CD4-positive, CD25-positive, alpha-beta regulatory T cell (primary cell): ENCODE measurements at regions not wholly inside any gene's neighbourhood (a gene's known extent, or its start where the extent isn't known, plus 50 kb on each side); places are given as distances from the start of the nearest gene placed in this dataset.

Source experiments
- ATAC-seq, 2 donors: fragments of 150-1000 bp; cut with Tn5 transposase; one replicate each; pipeline ENCODE4 v1.10.0; 2021; ENCODE audit warnings: low read depth in 2 of 2, moderate number of reproducible peaks in 2 of 2, moderate library complexity in 1 of 2
- DNase-seq, 3 donors: peaks; one replicate each; pipeline versions ENCODE4 v3.0.0 to v3.0.0-alpha.2; 2012 to 2022; ENCODE audit warnings: mixed read lengths in 1 of 3
- H3K27ac ChIP-seq: one replicate; pipeline ENCODE4 v1.7.0; 2013; ENCODE audit warnings: mild to moderate bottlenecking, low read length; ENCODE audit not compliant: insufficient read depth, poor library complexity, severe bottlenecking
- H3K27me3 ChIP-seq: one replicate; pipeline ENCODE4 v1.7.0; 2013; ENCODE audit warnings: low read length; ENCODE audit not compliant: control insufficient read depth, insufficient read depth
- H3K36me3 ChIP-seq: one replicate; pipeline ENCODE4 v1.7.0; 2013; ENCODE audit warnings: mild to moderate bottlenecking, low read length, moderate library complexity; ENCODE audit not compliant: control insufficient read depth, insufficient read depth
- H3K4me1 ChIP-seq: 2 replicates; pipeline ENCODE4 v1.7.0; 2013; ENCODE audit warnings: mild to moderate bottlenecking, low read length; ENCODE audit not compliant: insufficient read depth, control insufficient read depth, poor library complexity, severe bottlenecking
- H3K4me3 ChIP-seq: one replicate; pipeline ENCODE4 v1.7.0; 2013; ENCODE audit warnings: low read depth, mild to moderate bottlenecking, low read length, moderate library complexity
- H3K9me3 ChIP-seq, 2 experiments: 1 replicate in 1 of 2; 2 replicates in 1 of 2; pipeline ENCODE4 v1.7.0; 2013; ENCODE audit warnings: low read length in 2 of 2, mild to moderate bottlenecking in 1 of 2, moderate library complexity in 1 of 2; ENCODE audit not compliant: control insufficient read depth in 2 of 2
- H3K27ac Mint-ChIP-seq, 3 donors: one replicate each; pipeline ENCODE4 v1.8.0; 2020 to 2022; ENCODE audit warnings: mild to moderate bottlenecking in 3 of 3, mixed read lengths in 3 of 3, moderate library complexity in 2 of 3
- H3K27me3 Mint-ChIP-seq: one replicate; pipeline ENCODE4 v1.8.0; 2022; ENCODE audit warnings: mild to moderate bottlenecking, mixed read lengths
- H3K36me3 Mint-ChIP-seq: one replicate; pipeline ENCODE4 v1.8.0; 2020; ENCODE audit warnings: mixed read lengths
- H3K4me1 Mint-ChIP-seq, 4 donors: one replicate each; pipeline ENCODE4 v1.8.0; 2020 to 2022; ENCODE audit warnings: mixed read lengths in 4 of 4, mild to moderate bottlenecking in 1 of 4
- H3K4me3 Mint-ChIP-seq, 4 donors: one replicate each; pipeline ENCODE4 v1.8.0; 2020 to 2022; ENCODE audit warnings: mild to moderate bottlenecking in 4 of 4, mixed read lengths in 4 of 4, moderate library complexity in 3 of 4
- H3K9me3 Mint-ChIP-seq, 7 donors: one replicate each; pipeline ENCODE4 v1.8.0; 2020 to 2022; ENCODE audit warnings: mixed read lengths in 7 of 7, mild to moderate bottlenecking in 3 of 7, moderate library complexity in 2 of 7

DNA sequence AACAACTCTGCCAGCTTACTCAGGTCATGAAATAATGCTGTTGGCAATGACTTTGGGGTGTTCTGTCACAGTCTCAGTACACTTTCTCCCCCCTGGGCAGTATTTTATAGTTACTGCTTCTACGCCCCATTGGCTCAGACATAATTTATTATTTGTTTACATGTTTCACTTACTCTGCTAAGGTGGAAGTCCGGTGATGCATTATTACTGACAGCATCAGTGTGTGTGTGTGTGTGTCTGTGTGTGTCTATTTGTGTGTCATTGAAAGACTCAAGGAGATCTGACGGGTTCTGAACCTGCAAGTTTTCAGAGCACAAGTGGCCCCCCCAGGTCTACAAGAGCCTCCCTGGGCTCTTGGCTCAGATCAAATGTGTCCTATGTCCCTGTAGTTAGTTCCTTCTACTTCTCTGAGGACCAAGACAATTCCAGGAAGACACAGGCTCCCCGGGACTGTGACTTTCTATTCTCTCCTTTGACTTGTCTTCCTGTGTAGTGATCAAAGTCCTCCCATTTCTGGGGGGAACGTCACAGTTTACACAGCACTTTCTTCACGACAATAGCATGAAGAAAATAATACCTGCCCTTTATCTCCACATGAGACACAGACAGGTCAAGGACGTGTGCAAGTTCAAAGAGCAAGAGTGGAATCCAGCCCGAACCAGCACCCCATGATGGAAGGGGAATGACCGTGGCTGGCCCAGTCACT lies 283.7 kb upstream of the GATB start:
- no peak overlapping the region for H3K27ac ChIP-seq
- peaks cover 6 to 8% of the 10 kb centered on the region in 2 experiments for H3K9me3 ChIP-seq
- no peak for DNase-seq
- no peaks in the 10 kb centered on the region for H3K36me3 ChIP-seq
- Mint-ChIP-seq H3K4me3 (no peak overlapping the region), H3K36me3 (no peaks in the 10 kb centered on the region), H3K9me3 (peaks cover 0 to 13% (median 0%) of the 10 kb centered on the region in 7 donors), H3K4me1 (peaks cover 0 to 17% (median 2%) of the 10 kb centered on the region in 4 donors), H3K27me3 (peaks cover 22% of the 10 kb centered on the region), H3K27ac (no peak overlapping the region)
- ATAC-seq = no peak
- peaks cover 9% of the 10 kb centered on the region for H3K27me3 ChIP-seq
- H3K4me3 ChIP-seq = no peak overlapping the region
- peaks cover 4% of the 10 kb centered on the region for H3K4me1 ChIP-seq

DNA sequence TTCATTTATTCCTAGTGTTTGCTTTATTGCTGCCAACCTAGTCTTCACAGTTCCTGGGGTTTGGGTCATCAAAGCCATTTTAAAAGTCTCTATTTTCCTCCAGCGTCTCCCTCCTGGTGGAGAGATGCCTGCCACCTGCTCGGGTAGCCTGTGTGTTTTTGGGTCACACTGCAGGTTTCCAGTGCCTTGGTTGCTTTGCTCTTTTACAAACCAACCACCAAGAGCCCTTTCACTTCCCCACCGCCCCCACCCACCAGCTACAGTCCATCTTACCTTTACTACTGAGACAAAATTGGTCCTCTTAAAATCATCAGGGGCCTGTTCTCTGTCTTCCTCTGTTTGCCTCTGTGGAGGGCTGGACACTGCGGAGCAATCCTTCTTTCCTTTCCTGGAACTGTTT lies 280.5 kb upstream of the GATB start:
- Histone ChIP-seq H3K27me3 (peaks cover 9% of the 10 kb centered on the region), H3K36me3 (no peaks in the 10 kb centered on the region), H3K4me1 (peaks cover 4% of the 10 kb centered on the region), H3K4me3 (no peak overlapping the region), H3K9me3 (peaks cover 6 to 8% of the 10 kb centered on the region in 2 experiments), H3K27ac (no peak overlapping the region)
- Mint-ChIP-seq H3K4me1 (peaks cover 0 to 15% (median 2%) of the 10 kb centered on the region in 4 donors), H3K27me3 (peaks cover 12% of the 10 kb centered on the region), H3K27ac (peak overlapping the region in 1 of 3 donors; percentile 63), H3K36me3 (no peaks in the 10 kb centered on the region), H3K9me3 (peaks cover 0 to 13% (median 0%) of the 10 kb centered on the region in 7 donors), H3K4me3 (no peak overlapping the region)
- ATAC-seq = no peak
- no peak for DNase-seq

GRCh38 chr4:152039691-152040090 lies 278.9 kb upstream of the GATB start:
- Histone ChIP-seq H3K27me3 (peaks cover 8% of the 10 kb centered on the region), H3K4me3 (no peak overlapping the region), H3K27ac (no peak overlapping the region), H3K36me3 (no peaks in the 10 kb centered on the region), H3K4me1 (no peaks in the 10 kb centered on the region), H3K9me3 (peaks cover 6 to 8% of the 10 kb centered on the region in 2 experiments)
- H3K27me3 Mint-ChIP-seq = peaks cover 7% of the 10 kb centered on the region
- H3K4me1 Mint-ChIP-seq = peaks cover 0 to 8% (median 2%) of the 10 kb centered on the region in 4 donors
- no peaks in the 10 kb centered on the region for H3K36me3 Mint-ChIP-seq
- ATAC-seq = no peak
- no peak overlapping the region for H3K4me3 Mint-ChIP-seq
- DNase-seq = no peak
- peaks cover 0 to 12% (median 0%) of the 10 kb centered on the region in 7 donors for H3K9me3 Mint-ChIP-seq
- H3K27ac Mint-ChIP-seq = peak overlapping the region in 1 of 3 donors; percentile 58

GRCh38 chr4:152039023-152039481 lies 278.2 kb upstream of the GATB start:
- H3K27me3 Mint-ChIP-seq = peaks cover 7% of the 10 kb centered on the region
- H3K27ac Mint-ChIP-seq = no peak overlapping the region
- Histone ChIP-seq H3K36me3 (no peaks in the 10 kb centered on the region), H3K27ac (no peak overlapping the region), H3K9me3 (peaks cover 6 to 8% of the 10 kb centered on the region in 2 experiments), H3K27me3 (peaks cover 3% of the 10 kb centered on the region), H3K4me1 (no peaks in the 10 kb centered on the region), H3K4me3 (no peak overlapping the region)
- ATAC-seq (no peak), DNase-seq (no peak)
- no peaks in the 10 kb centered on the region for H3K36me3 Mint-ChIP-seq
- peaks cover 0 to 11% (median 0%) of the 10 kb centered on the region in 7 donors for H3K9me3 Mint-ChIP-seq
- peaks cover 0 to 7% (median under 1%) of the 10 kb centered on the region in 4 donors for H3K4me1 Mint-ChIP-seq
- no peak overlapping the region for H3K4me3 Mint-ChIP-seq

- ATAC-seq = no peak
Observed at GRCh38 chr4:152038238-152038637, 277.4 kb upstream of the GATB start.

GRCh38 chr4:152037435-152037834 lies 276.6 kb upstream of the GATB start:
- Histone ChIP-seq H3K36me3 (no peaks in the 10 kb centered on the region), H3K27me3 (no peaks in the 10 kb centered on the region), H3K9me3 (no peaks in the 10 kb centered on the region), H3K27ac (no peak overlapping the region), H3K4me1 (no peaks in the 10 kb centered on the region), H3K4me3 (no peak overlapping the region)
- no peaks in the 10 kb centered on the region for H3K36me3 Mint-ChIP-seq
- no peak for DNase-seq
- no peaks in the 10 kb centered on the region for H3K27me3 Mint-ChIP-seq
- no peak overlapping the region for H3K4me3 Mint-ChIP-seq
- peaks cover 0 to 4% (median under 1%) of the 10 kb centered on the region in 4 donors for H3K4me1 Mint-ChIP-seq
- no peak for ATAC-seq
- H3K27ac Mint-ChIP-seq = no peak overlapping the region
- peaks cover 0 to 3% (median 0%) of the 10 kb centered on the region in 7 donors for H3K9me3 Mint-ChIP-seq

More at GRCh38 chr4:152038238-152038637, 277.4 kb upstream of the GATB start:
- Histone ChIP-seq H3K36me3 (no peaks in the 10 kb centered on the region), H3K4me1 (no peaks in the 10 kb centered on the region), H3K9me3 (peaks cover 3 to 5% of the 10 kb centered on the region in 2 experiments), H3K27me3 (peaks cover under 1% of the 10 kb centered on the region), H3K27ac (no peak overlapping the region), H3K4me3 (no peak overlapping the region)
- Mint-ChIP-seq H3K4me1 (peaks cover 0 to 4% (median under 1%) of the 10 kb centered on the region in 4 donors), H3K4me3 (no peak overlapping the region), H3K27ac (no peak overlapping the region), H3K27me3 (peaks cover 4% of the 10 kb centered on the region), H3K9me3 (peaks cover 0 to 9% (median 0%) of the 10 kb centered on the region in 7 donors), H3K36me3 (no peaks in the 10 kb centered on the region)
- no peak for DNase-seq

DNA sequence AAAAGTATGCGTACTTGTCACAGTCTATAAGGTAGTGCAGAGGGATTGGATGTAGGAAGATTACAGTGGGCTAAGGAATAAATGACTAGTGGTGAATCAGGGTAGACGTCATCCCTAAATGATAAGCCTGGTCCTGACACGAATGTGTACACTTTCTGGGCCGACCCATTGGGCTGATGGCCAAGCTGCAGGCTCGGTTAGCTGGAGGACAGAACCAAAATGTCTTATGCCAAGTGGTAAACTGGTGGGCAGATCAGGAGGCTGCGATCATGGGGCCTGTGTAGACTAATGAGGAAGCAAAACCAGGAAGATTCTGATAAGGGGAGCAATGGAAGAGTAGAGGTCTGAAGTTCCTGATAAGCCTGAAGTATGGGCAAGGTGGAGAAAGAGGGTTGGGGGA lies 272.8 kb upstream of the GATB start:
- DNase-seq (no peak), ATAC-seq (no peak)
- H3K4me1 ChIP-seq = no peaks in the 10 kb centered on the region
- no peak overlapping the region for H3K27ac ChIP-seq
- no peak overlapping the region for H3K27ac Mint-ChIP-seq
- no peaks in the 10 kb centered on the region for H3K27me3 ChIP-seq
- peaks cover 0 to 2% (median 0%) of the 10 kb centered on the region in 7 donors for H3K9me3 Mint-ChIP-seq
- H3K4me1 Mint-ChIP-seq = peaks cover 0 to 7% (median under 1%) of the 10 kb centered on the region in 4 donors
- no peak overlapping the region for H3K4me3 ChIP-seq
- H3K36me3 Mint-ChIP-seq = no peaks in the 10 kb centered on the region
- no peaks in the 10 kb centered on the region for H3K36me3 ChIP-seq
- no peak overlapping the region for H3K4me3 Mint-ChIP-seq
- H3K9me3 ChIP-seq = no peaks in the 10 kb centered on the region
- peaks cover 2% of the 10 kb centered on the region for H3K27me3 Mint-ChIP-seq

DNA sequence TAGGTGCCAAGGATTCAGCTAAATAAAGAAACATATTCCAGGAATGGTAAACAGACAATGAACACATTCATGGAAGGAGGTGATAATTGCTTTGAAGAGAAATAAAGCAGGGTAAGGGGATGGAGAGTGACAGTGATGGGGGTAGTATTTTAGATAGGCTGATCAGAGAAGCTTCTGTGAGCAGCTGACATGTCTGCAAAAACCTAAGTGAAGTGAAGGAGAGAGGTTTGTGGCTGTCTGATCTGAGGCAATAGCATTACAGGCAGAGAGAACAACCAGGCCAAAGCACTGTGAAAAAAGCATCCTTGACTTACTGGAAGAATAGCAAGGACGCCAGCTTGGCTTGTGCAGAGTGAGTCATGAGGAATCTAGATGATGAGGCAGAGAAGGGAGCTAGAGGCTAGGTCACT lies 271.9 kb upstream of the GATB start:
- Mint-ChIP-seq H3K4me1 (peaks cover 0 to 7% (median 0%) of the 10 kb centered on the region in 4 donors), H3K4me3 (no peak overlapping the region), H3K36me3 (peaks cover 4% of the 10 kb centered on the region), H3K9me3 (peaks cover 0 to 2% (median 0%) of the 10 kb centered on the region in 7 donors), H3K27me3 (peaks cover 10% of the 10 kb centered on the region), H3K27ac (no peak overlapping the region)
- Histone ChIP-seq H3K27ac (no peak overlapping the region), H3K9me3 (no peaks in the 10 kb centered on the region), H3K27me3 (no peaks in the 10 kb centered on the region), H3K4me3 (no peak overlapping the region), H3K36me3 (no peaks in the 10 kb centered on the region), H3K4me1 (no peaks in the 10 kb centered on the region)
- ATAC-seq = no peak
- no peak for DNase-seq
